GM23248 (cell line): ENCODE measurements at regions not wholly inside any gene's neighbourhood (a gene's known extent, or its start where the extent isn't known, plus 50 kb on each side); places are given as distances from the start of the nearest gene placed in this dataset.
"Not testable (repeated sequence)": the region's sequence is repeated elsewhere in the genome, so short reads cannot be mapped to it uniquely, and the experiment has no call there.

Source experiments
- EZH2 ChIP-seq: fragments of 200-600 bp; sonication (generic); IDR thresholded peaks from 2 replicates; pipeline ENCODE4 v1.6.1; 2018; ENCODE audit warnings: antibody characterized with exemption, mild to moderate bottlenecking; ENCODE audit not compliant: insufficient read depth, poor library complexity, severe bottlenecking
- EZH2phosphoT487 ChIP-seq: fragments of 200-600 bp; sonication (generic); IDR thresholded peaks from 2 replicates; pipeline ENCODE4 v1.6.1; 2018; ENCODE audit warnings: antibody characterized with exemption, moderate library complexity, mild to moderate bottlenecking, low read depth; ENCODE audit not compliant: insufficient read depth

- TF ChIP-seq EZH2, EZH2phosphoT487: not testable (repeated sequence)
Measured at GRCh38 chr17:22056566-22056965, 364.2 kb downstream of the KCNJ18 start.
